NCI-H1092 (cell line): ENCODE measurements at regions not wholly inside any gene's neighbourhood (a gene's known extent, or its start where the extent isn't known, plus 50 kb on each side); places are given as distances from the start of the nearest gene placed in this dataset.

ENCODE experiments used
- DNase-seq: peaks from one replicate; lab custom pipeline; 2025; lab: John Stamatoyannopoulos, UW

DNA sequence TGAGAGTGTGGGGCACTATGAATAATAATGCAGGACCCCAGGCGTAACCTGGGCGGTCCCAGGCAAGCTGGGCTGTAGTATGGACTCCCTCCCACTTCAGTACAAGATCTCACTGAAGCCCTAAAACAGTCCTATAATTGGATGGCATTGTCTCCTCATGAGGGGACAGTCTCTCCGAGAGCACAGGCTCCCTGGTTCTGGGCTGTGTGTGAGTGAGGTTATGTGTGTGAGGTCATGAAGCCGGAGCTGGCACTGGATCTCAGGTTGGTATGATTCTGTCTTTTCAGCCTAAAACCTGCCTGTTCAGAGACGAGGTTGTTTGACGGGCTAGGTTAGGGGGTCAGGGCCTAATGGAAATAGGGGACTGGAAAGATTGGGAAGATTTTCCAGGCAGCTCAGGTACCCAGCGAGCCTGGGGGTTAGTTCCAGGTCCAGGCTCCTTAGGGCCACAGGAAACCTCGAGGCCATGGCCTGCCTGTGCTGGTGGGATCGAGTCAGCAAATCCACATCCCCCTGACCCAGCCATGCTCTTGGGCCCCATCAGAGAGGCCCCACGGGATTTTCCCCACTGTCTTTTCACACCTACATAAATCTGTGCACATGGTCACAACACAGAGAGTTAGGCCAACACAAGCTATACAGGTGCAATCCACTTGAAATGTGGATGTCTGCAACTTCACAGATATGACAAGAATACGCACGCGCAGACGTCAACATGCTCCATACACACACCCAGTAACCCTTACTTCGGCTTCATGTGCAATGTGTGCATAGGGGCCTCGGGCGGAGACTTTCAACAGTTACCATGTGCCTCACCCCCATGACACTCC lies 94.8 kb downstream of the INHBB start:
- no peak for DNase-seq

DNA sequence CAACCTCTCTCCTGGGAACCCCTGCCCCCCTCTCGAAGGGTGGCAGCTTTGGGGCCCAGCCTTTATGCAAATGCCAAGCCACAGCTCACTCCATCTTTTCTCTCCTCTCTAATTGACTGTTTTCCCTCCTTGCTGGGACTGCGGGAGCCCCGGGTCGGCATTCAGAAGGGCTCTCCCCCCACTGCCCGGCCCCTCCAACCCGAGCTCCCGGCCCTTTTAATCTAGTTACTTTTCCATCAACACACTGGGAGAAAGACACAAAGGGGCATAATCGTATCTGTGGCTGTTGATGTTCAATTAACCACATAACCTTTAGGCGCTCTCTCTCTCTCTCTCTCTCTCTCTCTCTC lies 95.4 kb downstream of the INHBB start:
- no peak for DNase-seq

DNA sequence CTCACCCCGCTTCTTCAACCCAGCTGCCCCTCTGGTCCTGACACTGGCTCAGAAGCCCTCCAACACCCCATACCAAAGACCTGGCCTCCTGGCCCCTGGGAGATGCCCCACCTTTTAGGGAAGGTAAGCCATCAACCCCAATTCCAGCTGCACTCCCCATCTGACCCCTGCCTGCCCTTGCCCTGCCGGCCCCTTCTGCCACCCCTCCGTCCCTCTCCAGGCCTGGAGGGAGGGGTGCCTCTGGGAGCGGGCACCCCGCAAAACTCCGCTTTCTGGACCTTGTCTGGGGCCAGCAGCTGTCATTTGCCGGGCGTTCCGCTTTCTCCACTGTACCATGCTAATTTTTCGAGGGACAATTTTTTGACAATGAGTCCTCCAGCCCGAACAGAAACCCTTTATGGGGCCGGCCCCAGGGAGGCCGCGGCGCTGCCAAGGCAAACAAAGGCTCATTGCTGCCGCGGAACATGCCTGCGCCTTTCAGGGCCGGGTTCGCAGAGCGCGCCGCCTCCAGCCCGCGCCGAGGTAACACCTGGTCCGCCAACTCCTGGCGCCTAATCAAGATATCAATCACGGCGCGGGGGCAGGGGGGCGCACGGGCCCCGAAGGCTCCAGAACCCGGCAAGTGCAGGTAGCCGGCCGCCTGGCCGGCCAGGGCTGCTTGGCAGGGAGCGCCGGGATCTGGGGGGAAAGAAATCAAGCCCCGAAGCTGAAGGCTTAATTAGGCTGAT lies 96.0 kb downstream of the INHBB start:
- peak; percentile 78 for DNase-seq

DNA sequence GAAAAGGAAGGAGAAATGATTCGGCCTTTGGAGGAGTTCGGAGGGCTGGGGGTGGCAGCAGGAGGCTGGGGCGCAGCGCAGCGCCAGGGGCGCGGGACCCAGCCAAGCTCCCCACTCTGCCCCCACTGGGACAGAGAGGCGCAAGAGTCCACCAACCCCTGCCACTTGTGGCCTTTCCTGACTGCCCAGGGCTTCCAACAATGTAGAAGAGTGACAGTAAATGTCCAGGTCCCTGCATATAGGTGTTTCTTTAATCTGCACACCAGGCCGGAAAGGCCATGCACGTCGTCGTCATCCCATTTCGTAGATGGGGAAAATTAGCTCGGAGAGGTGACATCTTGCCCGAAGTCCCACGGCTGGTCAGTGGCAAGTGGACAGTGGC lies 96.6 kb downstream of the INHBB start:
- no peak for DNase-seq

DNA sequence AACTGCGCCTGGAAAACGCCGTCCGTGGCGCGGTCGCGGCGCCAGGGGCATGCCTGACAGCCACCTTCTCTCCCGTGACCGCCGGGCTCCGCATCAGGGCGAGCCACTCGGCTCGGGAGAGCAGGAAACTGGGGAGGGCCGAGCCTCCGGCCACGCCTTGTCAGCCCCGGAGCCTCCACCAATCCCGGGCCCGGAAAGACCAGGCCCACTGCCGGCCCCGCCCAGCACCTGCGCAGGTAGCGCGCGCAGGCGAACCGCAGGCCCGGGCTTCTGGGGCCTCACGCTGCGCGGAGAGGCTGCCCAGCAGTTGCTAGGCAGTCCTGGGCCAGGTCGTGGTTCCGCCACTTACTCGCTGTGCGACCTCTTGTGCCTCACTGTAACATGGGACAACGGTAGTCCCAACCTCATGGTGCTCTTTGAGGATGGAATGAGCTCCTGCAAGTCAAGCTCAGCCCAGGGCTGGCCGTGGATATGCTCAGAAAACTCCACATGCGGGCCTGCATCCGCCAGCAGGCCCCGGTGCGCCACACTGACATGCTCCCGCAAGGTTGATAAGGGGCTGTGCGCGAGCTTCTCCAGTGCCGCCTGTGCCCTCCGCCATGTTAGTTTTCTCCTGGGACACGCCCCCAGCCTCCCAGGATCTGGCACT lies 97.1 kb downstream of the INHBB start:
- DNase-seq = no peak

DNA sequence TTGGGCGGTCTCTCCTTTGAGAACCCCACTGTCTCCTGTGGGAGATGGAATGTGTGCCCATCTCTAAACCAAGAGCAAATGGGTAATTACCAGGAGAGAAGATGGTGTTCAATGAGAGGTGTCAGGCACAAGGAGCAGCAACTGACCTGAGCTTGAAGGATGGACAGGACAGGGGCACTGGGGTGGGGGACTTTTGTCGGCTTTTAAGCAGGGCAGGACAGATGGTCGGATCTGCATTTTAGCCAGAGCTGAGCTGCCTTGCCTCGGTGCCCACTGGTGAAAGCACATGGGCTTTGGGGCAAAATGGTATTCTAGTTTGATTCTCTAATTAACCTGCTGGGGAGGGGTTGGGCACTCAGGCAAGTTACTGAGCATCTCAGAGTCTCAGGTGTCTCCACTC lies 98.0 kb downstream of the INHBB start:
- no peak for DNase-seq

DNA sequence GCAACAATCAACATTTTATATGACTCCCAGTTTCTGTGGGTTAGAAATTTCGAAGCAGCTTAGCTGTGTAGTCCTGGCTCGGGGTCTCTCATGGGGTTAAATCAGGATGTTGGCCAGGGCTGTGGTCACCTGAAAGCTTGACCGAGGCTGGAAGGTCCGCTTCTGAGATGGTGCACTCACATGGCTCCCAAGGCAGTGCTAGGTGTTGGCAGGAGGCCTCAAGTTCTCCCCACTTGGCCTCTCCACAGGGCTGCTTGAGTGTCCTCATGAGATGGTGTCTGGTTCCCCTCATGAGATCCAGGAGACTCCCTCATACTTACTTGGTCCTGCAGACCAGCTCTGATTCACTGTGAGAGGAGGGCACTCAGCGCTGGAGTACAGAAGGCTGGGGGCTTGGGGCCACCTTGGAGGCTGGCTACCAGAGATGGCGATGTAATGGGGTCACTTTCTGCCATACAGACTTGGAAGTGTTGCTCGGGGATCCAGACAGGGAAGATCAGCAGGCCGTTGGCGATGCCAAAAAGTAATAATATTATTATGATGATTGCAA lies 98.8 kb downstream of the INHBB start:
- no peak for DNase-seq

DNA sequence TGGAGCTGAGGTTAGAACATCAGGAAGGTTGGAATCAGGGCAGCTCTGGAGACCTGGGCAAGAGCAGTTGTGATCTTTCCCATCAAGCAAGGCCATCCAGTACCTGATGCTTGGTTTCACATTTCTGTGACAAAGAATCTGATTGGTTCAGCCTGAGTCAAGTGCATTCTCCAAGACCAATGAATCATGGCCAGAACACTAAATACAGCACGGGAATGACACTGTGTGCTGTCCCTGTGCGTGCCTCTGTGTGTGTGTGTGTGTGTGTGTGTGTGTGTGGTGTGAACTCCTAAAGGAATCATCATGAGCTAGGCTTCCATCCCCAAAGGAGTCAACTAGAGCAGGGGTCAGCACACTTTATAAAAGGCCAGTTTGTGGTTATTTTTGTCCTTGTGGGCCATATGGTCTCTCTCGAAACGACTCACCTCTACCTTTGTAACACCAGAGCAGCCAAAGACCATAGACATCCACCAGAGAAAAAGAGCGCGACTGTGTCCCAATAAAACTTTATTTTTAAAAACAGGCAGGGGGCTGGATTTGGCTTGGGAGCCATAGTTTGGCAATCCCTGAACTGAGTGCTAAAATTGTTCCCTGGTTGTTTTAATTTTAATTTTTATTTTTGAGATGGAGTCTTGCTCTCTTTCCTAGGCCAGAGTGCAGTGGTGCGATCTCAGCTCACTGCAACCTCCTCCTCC lies 99.7 kb downstream of the INHBB start:
- DNase-seq = no peak

DNA sequence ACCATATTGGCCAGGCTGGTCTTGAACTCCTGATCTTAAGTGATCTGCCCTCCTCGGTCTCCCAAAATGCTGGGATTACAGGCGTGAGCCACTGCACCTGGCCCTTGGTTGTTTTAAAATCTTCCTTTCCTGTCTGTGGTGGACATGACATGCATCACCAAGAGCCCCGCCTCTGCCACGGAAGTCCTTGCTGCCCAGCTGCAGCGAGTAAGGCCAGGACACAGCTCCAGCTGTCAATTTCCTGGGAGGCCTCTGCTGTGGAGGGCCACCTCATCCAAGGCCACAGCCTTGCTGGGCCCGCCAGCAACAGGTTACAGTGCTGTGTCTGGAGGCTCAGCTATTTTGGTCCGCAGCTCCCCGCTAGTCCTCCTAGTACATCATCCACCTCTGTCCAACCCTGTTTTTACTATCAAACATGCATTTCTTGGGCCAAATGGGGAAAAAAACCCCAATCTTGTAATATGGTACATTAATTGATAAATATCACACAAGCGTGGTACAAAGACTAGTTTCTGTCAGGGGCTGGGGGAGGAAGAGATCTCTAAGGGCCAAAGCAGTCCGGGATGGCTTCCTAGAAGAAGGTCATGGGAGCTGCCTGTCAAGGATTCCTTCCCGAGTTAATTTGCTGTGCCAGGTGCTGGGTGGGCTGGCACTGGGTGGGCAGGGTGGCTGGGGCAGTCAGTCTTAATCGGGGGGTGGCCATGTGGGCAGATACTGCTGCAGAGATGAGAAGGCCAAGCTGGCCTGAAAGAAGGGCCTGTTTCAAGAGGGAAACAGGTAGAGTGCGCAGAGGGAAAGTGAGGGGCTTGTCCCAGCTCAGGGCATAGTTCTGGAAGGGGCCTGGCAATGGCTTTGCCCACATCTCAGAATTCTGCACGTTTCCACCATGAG lies 100.5 kb downstream of the INHBB start:
- DNase-seq = no peak

DNA sequence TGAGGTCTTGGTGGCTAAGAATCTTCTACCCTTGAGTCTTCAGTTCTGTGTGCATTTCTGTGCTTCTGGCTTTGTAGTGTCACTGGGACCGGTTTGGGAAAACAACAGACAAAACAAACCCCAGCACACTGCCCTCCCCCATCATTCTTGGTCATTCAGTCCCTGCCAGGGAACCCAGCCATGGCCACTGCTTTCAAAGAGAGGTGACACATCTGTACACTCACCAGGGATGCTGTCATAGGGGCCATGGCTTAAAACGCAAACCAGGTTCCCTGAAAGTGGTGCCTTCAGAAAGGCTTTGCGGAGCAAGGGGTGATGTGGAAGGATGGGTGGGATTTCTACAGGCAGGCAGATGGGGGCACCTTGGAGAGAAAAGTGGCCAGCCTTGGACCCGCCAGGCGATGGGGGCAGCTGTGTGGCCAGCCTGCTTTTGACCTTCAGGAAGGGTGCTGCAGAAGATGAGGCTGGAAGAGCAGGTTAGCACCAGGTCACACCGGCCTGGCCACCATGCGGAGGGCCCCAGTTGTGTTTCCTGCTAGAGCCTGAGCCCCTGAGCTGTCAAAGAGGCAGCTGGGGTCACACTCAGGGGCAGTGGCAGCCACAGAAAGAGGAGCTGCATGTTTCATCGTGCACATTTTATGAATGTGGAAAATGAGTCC lies 101.3 kb downstream of the INHBB start:
- no peak for DNase-seq

DNA sequence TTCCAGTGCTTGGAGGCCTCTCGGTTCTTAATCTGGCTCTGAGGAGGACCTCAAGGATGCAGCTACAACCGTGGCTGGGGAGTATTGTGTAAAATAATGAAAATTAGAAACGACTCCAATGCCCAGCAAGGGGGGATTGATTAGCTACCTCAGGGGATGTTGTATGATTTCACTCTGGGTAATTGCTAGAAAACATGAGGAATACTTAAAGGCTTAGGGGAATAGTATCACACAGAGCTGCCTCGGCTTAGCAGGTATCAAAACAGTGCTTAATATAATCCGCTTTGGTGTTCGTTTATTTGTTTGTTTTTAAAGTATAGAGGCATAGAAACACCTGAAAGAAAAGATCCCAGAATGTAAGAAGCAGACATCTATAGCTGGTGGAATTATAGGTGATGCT lies 102.5 kb downstream of the INHBB start:
- no peak for DNase-seq

DNA sequence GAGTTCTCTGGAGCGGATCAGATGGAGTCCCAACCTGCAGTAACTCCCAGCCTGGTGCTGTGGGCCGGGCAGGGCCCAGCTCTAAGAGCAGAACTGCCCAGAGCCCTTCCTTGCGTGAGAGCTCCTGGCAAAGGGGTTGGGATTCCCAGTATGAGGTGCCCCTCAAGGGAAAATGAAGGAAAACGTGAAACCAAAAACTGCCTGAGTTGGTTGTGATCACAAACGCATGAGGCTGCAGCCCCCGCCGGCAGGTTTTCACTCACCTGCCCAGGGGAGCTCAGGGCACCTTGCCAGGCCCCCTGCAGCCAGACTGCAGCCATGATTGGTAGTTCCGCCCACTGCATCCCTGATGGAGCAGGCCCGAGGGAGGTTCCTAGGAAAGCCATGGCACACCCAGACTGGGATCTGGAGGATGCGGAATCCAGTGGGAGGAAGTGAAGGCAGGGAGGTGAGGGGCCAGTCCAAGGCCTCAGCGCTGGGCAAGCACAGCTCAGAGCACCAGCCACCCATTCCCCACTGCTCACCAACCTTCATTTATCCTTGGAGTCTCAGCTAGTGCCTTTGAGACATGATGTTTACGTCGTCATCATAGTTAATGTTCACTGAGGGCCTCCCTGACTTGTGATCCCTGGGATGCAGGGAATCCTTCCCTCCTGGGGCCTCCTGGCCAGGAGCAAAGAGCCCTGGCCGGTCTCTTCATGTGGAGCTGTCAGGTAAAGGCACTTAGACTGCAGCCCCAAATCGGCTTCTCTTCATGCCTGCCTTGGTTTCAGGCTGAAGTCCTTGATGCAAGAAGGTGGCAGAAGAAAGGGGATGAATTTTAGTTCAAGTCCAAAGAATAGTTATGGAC lies 103.2 kb downstream of the INHBB start:
- DNase-seq = no peak

DNA sequence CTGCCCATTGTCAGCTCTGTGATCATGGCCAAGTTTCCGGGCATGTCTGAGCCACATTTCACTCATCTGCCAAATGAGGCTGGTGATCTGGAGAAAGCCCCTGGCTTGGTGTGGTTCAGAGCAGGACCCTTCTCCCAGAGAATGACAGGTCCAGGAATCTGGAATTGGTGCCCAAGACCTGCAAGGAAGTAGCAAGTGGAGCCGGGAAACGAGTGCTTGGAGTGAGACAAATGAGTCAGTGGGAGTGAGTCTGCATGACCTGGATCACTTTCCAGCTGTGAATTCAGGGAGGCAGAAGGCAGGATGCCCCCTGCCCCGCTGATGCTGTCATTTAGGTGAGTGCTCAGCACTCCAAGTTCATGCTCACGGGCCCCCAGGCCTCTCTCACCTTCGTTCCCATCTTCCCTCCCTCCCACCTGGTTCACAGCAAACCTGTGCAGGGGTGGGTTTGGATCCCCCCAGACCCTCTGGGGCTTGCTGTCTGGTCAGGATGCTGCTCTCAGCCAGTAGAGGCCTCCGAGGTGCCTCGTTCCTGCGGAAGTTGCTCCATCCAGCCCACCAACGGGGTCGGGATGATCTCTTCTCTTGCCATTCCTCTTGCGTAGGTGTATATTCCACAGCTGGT lies 104.4 kb downstream of the INHBB start:
- DNase-seq = no peak

DNA sequence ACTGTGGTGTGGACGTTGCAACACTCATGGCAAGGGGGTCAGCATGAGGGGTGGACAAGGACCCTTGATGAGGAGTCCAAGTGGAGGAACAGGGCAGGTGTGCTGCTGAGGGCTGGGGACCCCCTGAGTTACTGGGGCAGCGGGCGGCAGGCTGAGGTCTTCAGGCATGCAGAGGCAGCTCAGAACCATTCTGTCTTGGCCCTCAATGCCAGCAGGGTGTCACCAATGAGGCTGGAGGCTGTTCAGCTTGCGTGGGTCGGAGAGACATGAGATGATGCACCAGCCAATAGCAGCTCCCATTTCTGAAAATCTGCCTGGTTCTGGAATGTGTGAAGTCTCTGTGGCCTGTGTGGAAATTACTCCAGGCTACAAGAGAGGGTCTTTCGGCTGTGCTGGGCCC lies 105.4 kb downstream of the INHBB start:
- DNase-seq = no peak

DNA sequence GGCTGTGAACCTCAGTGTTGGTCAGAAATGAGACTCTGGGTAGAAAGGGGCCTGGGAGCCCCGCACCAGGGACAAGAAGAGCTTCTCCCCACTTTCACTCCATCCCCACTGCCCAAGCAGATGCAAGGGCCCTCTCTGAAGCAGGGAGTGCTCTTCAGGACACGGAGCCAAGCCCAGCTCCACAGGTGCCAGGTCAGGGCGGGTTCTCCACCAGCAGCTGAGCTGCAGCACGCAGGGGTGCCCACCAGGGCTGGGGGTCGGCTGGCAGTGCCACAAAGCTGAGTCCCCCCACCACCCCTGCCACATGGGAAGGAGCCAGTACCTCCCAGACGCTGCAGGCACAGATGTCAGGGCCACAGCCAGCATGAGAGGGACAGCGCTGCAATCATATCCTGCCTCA lies 106.2 kb downstream of the INHBB start:
- DNase-seq = no peak

DNA sequence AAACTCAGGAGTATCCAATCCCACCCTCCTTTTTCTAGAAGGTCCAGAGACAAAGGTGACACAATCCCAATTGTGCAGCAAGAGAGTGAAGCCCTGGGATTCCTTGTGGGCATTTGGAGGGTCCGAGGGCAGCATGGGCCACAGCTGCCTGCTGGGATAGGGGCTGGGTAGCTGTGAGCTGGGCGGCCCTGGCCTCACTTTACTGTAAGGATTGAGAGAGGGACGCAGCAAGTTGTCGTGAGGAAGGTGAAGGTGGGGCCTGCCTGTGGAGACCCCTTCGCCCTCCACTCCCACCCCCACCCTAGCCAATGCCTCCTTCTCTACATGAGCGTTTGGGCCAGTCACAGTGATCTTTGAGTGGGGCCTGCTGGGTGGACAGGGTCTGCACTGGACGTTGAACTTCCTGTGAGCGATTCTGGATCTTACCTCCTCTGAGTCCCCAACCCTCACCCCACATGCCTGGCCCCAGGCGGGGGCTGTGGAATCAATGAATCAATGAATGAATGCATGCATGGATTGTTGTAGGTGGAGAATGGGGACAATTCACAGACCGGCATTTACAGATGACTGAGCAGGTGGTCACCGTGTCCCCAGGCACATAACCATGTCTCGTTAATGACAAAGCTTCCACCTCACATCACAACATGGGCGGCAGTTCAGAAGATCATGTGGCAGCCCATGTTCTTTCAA lies 107.2 kb downstream of the INHBB start:
- DNase-seq = no peak

DNA sequence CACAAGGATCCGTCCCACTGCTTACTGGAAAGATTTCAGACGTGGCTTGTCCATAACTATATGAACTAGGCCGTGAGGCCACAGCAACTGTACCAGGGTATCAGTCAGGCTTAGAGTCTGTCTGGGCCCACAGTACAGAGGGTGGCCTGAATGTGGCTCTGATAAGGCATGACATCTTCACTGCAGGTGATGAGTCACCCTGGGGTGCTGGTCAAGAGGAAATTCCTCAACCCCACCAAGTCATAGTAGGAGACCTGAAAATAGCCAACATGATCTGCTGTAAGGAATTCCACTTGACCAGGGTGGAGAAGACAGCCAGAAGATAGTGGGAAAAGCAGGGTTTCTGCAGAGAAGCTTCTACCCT lies 107.7 kb downstream of the INHBB start:
- DNase-seq = no peak

DNA sequence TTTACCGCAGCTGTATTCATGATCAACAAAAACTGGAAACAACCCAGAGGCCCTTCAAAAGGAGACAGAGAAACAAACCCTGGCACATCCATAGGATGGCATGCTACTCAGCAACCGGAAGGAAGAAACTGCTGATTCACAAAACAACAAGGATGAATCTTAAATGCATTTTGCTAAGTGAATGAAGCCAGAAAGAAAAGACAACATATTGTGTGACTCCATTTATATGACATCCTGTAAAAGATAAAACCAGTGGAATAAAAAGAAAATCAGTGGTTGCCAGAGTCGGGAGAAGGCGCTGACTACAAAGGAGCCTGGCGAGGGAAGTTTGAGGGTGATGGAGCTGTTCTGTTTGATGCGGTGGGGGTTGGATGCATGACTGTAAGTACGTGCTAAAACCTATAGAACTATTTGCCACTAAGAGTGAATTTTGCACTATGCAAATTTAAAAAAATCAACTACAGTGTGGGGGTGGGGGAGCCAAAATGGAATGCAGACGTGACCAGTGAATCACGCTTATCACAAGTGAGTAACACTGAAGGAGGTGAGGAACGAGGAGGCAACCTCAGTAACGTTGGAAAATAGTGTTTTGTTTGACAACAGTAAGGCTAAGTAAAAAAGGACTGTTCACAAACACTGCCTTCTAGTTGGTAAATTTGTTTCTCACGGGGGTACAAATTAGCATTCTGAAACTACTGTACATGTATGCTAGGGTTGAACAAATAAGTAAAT lies 108.9 kb downstream of the INHBB start:
- no peak for DNase-seq
